Peyer's patch (tissue), 4 donors: ENCODE measurements at regions not wholly inside any gene's neighbourhood (a gene's known extent, or its start where the extent isn't known, plus 50 kb on each side); places are given as distances from the start of the nearest gene placed in this dataset.

Source experiments
- POLR2A ChIP-seq, 2 donors: fragments of 450-650 bp; IDR thresholded peaks; one replicate each; pipeline ENCODE4 v1.5.1; 2017; ENCODE audit warnings: antibody characterized with exemption in 2 of 2, mild to moderate bottlenecking in 2 of 2, moderate library complexity in 2 of 2
- TF ChIP-seq, protein P1 (sequence below), 6 experiments: fragments of 450-650 bp in 4 of 6; fragments of 200-600 bp in 2 of 6; sonication (generic) in 1 of 6; IDR thresholded peaks; one replicate each; pipeline ENCODE4 v1.5.1; 2017 to 2019; ENCODE audit warnings: antibody characterized with exemption in 6 of 6, mild to moderate bottlenecking in 3 of 6, moderate library complexity in 1 of 6

DNA sequence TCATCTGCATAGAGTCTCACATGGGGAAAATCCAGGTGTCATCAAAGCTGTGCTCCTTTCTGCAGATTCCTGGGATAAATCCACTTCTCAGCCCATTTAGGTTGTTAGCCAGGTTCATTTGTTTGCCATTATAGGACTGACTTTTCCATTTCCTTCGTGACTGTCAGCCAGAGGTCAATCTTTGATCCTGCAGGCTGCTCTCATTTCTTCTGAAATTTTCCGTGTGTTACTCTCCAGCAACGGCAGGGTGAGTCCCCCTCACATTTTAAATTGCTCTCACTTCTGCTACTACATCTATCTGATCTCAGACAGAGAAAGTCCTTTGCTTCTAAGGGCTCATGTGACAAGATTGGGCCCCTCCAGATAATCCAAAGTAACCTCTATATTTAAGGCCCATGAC is 150.7 kb upstream of the BET1 start:
- TF ChIP-seq, protein P1, sequence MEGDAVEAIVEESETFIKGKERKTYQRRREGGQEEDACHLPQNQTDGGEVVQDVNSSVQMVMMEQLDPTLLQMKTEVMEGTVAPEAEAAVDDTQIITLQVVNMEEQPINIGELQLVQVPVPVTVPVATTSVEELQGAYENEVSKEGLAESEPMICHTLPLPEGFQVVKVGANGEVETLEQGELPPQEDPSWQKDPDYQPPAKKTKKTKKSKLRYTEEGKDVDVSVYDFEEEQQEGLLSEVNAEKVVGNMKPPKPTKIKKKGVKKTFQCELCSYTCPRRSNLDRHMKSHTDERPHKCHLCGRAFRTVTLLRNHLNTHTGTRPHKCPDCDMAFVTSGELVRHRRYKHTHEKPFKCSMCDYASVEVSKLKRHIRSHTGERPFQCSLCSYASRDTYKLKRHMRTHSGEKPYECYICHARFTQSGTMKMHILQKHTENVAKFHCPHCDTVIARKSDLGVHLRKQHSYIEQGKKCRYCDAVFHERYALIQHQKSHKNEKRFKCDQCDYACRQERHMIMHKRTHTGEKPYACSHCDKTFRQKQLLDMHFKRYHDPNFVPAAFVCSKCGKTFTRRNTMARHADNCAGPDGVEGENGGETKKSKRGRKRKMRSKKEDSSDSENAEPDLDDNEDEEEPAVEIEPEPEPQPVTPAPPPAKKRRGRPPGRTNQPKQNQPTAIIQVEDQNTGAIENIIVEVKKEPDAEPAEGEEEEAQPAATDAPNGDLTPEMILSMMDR (IDR thresholded peaks at IDR 0.05): no peak
- no peak for TF ChIP-seq POLR2A (IDR thresholded peaks at IDR 0.05)
